Loucy (cell line): ENCODE measurements at regions not wholly inside any gene's neighbourhood (a gene's known extent, or its start where the extent isn't known, plus 50 kb on each side); places are given as distances from the start of the nearest gene placed in this dataset.

ENCODE experiments used
- H2AFZ ChIP-seq: fragments of 200-600 bp; sonication (generic); 2 replicates; pipeline ENCODE4 v1.6.0; 2016; ENCODE audit warnings: antibody characterized with exemption, mild to moderate bottlenecking, low read length, moderate library complexity
- H3F3A ChIP-seq: fragments of 200-600 bp; 2 replicates; pipeline ENCODE4 v1.6.0; 2016; ENCODE audit warnings: antibody characterized with exemption, low read depth, mild to moderate bottlenecking
- H3K27me3 ChIP-seq: fragments of 200-600 bp; sonication (generic); 2 replicates; pipeline ENCODE4 v1.6.1; 2014; ENCODE audit warnings: low read length, mild to moderate bottlenecking; ENCODE audit not compliant: insufficient read depth, poor library complexity, severe bottlenecking
- H3K36me3 ChIP-seq: fragments of 200-600 bp; sonication (generic); 2 replicates; pipeline ENCODE4 v1.6.1; 2016; ENCODE audit warnings: low read length; ENCODE audit not compliant: insufficient read depth
- H3K4me1 ChIP-seq: fragments of 200-600 bp; sonication (generic); 2 replicates; pipeline ENCODE4 v1.5.1; 2014; ENCODE audit warnings: low read length, mild to moderate bottlenecking; ENCODE audit not compliant: insufficient read depth, poor library complexity, severe bottlenecking
- H3K4me2 ChIP-seq: fragments of 200-600 bp; sonication (generic); 2 replicates; pipeline ENCODE4 v1.6.0; 2014; ENCODE audit warnings: antibody characterized with exemption, low read length, low read depth, mild to moderate bottlenecking; ENCODE audit not compliant: poor library complexity, severe bottlenecking
- H3K4me3 ChIP-seq: fragments of 200-600 bp; sonication (generic); 2 replicates; pipeline ENCODE4 v1.5.1; 2014; ENCODE audit warnings: low read length, mild to moderate bottlenecking, mixed read lengths; ENCODE audit not compliant: poor library complexity, severe bottlenecking
- H3K79me2 ChIP-seq: fragments of 200-600 bp; sonication (generic); 2 replicates; pipeline ENCODE4 v1.6.1; 2014; ENCODE audit warnings: low read length; ENCODE audit not compliant: insufficient read depth
- H3K9ac ChIP-seq: fragments of 200-600 bp; sonication (generic); 2 replicates; pipeline ENCODE4 v1.6.0; 2014; ENCODE audit warnings: mild to moderate bottlenecking, low read depth, low read length, moderate library complexity; ENCODE audit not compliant: poor library complexity, severe bottlenecking
- H3K9me2 ChIP-seq: fragments of 200-600 bp; sonication (generic); replicated peaks from 2 replicates; pipeline ENCODE4 v1.6.1; 2016; ENCODE audit warnings: low read depth, low read length, mixed read lengths
- H3K9me3 ChIP-seq: fragments of 200-600 bp; sonication (generic); 2 replicates; pipeline ENCODE4 v1.6.1; 2014; ENCODE audit warnings: mild to moderate bottlenecking, antibody characterized with exemption, low read length, low read depth; ENCODE audit not compliant: insufficient read depth
- H4K20me1 ChIP-seq: fragments of 200-600 bp; sonication (generic); 2 replicates; pipeline ENCODE4 v1.6.0; 2014; ENCODE audit warnings: antibody characterized with exemption, low read length, mild to moderate bottlenecking; ENCODE audit not compliant: insufficient read depth, poor library complexity, severe bottlenecking
- EZH2phosphoT487 ChIP-seq: fragments of 200-600 bp; IDR thresholded peaks from 2 replicates; pipeline ENCODE4 v1.6.1; 2018; ENCODE audit warnings: antibody characterized with exemption, mild to moderate bottlenecking, moderate library complexity, borderline replicate concordance
- TF ChIP-seq, protein P1 (sequence below): fragments of 200-600 bp; sonication (generic); conservative IDR thresholded peaks from 2 replicates; pipeline ENCODE4 v1.5.1; 2014; ENCODE audit warnings: mild to moderate bottlenecking, antibody characterized with exemption, low read length

DNA sequence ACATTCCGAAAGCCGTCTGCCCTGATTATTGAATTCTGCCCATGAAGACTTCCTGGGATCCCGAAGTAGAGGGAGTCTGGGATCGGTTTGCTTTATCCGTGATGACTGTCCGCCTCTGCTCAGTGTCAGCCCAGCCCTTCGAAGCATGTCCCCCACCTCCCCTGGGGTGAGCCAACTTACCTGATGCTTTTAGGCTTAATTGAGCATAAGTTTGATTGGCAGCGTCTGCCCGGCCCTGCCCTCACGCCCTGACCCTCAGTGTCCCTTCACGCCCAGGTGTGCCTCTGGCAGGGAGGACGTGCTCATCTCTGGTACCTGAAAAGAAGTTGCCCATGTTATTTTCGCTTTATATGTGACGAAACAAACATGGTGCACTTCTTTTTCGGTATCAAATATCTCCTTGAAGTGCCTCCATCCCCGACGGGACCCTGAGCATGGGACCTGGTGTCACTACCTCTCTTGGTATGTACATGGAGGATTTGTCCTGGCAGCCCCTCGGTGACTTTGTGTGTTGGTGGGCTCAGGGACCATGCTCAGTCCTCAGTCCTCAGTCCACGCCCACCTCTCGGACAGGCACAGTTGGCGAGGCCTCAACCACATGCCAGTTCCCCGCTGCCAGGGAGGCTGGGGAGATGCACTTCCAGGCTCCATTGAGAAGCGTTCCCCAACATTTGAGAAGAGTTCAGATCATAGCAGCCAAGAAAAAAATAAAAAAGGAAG, 130.1 kb upstream of the RTL1 start:
- Histone ChIP-seq H3K9me2 (no peaks in the 10 kb centered on the region), H3K9ac (no peak overlapping the region), H2AFZ (no peak overlapping the region), H3F3A (no peaks in the 10 kb centered on the region), H3K4me3 (no peak overlapping the region), H3K4me1 (no peaks in the 10 kb centered on the region), H3K36me3 (no peaks in the 10 kb centered on the region), H3K4me2 (no peak overlapping the region), H3K9me3 (no peaks in the 10 kb centered on the region), H4K20me1 (no peaks in the 10 kb centered on the region), H3K27me3 (no peaks in the 10 kb centered on the region), H3K79me2 (no peaks in the 10 kb centered on the region)
- TF ChIP-seq EZH2phosphoT487, result no peak
- TF ChIP-seq, protein P1, sequence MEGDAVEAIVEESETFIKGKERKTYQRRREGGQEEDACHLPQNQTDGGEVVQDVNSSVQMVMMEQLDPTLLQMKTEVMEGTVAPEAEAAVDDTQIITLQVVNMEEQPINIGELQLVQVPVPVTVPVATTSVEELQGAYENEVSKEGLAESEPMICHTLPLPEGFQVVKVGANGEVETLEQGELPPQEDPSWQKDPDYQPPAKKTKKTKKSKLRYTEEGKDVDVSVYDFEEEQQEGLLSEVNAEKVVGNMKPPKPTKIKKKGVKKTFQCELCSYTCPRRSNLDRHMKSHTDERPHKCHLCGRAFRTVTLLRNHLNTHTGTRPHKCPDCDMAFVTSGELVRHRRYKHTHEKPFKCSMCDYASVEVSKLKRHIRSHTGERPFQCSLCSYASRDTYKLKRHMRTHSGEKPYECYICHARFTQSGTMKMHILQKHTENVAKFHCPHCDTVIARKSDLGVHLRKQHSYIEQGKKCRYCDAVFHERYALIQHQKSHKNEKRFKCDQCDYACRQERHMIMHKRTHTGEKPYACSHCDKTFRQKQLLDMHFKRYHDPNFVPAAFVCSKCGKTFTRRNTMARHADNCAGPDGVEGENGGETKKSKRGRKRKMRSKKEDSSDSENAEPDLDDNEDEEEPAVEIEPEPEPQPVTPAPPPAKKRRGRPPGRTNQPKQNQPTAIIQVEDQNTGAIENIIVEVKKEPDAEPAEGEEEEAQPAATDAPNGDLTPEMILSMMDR, result no peak

DNA sequence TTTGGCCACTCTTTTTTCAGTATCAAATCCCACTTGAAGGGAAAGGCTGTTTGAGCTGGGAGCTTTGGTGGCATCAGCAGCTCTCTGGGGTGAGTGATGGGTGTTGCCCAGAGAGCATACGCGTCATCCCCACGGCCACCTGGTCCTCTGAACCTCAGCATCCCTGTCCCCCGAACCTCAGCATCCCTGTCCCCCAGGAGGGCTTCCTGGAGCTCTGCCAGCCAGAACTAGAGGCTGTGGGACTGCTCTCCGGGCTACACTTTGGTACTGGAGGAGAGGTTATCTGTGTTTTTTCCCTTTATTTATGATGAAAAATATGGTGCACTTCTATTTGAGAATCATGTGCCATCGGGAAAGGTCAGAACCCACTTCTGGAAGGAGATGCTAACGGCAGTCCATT, 131.5 kb upstream of the RTL1 start:
- H3K4me3 ChIP-seq, result no peak overlapping the region
- H3K9ac ChIP-seq, result no peak overlapping the region
- H4K20me1 ChIP-seq, result no peaks in the 10 kb centered on the region
- H2AFZ ChIP-seq, result no peak overlapping the region
- no peaks in the 10 kb centered on the region for H3K9me2 ChIP-seq
- H3K36me3 ChIP-seq, result no peaks in the 10 kb centered on the region
- H3K27me3 ChIP-seq, result no peaks in the 10 kb centered on the region
- H3K4me1 ChIP-seq, result no peaks in the 10 kb centered on the region
- H3K9me3 ChIP-seq, result no peaks in the 10 kb centered on the region
- H3F3A ChIP-seq, result no peaks in the 10 kb centered on the region
- H3K79me2 ChIP-seq, result no peaks in the 10 kb centered on the region
- no peak overlapping the region for H3K4me2 ChIP-seq
- TF ChIP-seq EZH2phosphoT487, result no peak
- TF ChIP-seq, protein P1, result no peak

DNA sequence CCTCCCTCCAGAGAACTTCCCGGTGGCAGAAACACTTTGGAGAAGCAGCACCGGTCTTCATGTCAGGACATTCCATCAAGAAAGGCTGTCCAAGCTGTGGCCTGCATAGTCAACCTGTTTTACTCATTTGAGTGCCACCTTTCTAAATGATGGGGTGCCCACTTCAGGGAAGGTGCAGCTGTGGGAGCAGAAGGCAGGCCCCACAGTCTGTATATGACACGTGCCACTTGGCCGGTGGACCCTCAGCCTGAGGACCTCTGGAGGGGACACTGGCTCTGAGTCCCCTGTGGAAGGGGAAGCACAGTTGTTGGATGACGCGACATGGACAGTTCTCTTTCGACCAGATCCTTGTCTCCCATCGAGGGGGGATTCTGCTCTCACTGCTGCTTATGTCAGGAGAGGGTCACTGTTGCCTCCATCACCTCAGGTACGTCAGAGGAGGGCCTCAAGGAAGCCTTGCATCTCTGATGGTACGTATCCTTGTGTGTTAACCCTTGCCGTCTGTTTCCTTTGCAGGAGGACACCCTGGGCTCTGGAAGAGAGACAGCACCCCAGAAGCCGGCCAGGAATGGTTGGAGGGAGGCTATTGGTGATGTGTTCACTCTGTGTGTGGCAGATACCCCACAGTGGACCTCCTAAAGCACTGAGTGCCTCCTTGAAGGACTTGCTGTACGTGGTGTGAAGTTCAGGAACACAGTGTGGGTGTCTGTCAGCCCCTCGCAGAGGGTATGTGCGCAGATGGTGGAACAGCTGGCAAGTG, 132.1 kb upstream of the RTL1 start:
- Histone ChIP-seq H3K4me1 (no peaks in the 10 kb centered on the region), H2AFZ (no peak overlapping the region), H3K79me2 (no peaks in the 10 kb centered on the region), H3F3A (no peaks in the 10 kb centered on the region), H3K4me3 (no peak overlapping the region), H3K4me2 (no peak overlapping the region), H3K36me3 (no peaks in the 10 kb centered on the region), H3K9ac (no peak overlapping the region), H3K9me3 (no peaks in the 10 kb centered on the region), H3K27me3 (no peaks in the 10 kb centered on the region), H3K9me2 (no peaks in the 10 kb centered on the region), H4K20me1 (no peaks in the 10 kb centered on the region)
- no peak for TF ChIP-seq EZH2phosphoT487
